GM18519 (cell line): ENCODE measurements at regions not wholly inside any gene's neighbourhood (a gene's known extent, or its start where the extent isn't known, plus 50 kb on each side); places are given as distances from the start of the nearest gene placed in this dataset.

Source experiments
- ATAC-seq: cut with Tn5 transposase; IDR thresholded peaks from one replicate; pipeline ENCODE4 v1.9.1; 2021; ENCODE audit warnings: mild to moderate bottlenecking, moderate library complexity; ENCODE audit not compliant: unreplicated experiment, low FRiP score

DNA sequence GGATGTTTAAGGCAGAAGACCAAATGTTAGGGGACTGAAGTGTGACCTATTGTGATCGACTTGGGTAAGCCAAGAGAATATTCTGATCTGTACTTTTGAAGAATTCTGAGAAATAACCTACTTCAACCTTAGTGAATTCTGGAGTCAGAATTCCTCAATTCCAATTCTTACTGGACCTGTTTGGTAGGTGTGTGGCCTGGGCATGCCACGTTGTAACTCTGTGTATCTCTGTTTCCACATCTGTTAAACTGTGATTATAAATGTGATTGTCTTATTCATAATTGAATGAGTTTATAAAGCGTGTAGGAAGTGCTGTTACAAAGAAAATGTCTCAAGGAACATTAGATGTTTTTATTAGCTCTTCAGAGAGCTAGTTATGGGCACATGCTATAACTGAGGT, 64.5 kb downstream of the TUSC1 start:
- no peak for ATAC-seq

DNA sequence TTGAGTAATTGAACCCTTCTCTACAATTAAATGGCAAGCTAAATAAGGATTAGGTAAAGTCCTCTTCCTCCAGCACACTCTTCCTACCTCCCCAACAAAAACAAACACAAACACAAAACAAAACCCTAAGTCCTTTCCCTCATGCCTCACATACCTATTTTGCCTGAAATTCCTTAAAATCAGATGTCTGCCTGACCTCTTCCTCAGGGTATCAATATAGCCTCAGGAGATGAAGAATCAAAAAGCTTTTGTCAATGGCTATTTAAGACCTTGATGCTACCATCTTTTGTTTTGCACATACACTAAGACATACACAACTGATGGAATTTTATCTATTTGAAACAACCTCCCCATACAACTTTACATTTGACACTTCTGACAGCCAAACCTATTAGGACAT, 75.1 kb downstream of the TUSC1 start:
- ATAC-seq: no peak

DNA sequence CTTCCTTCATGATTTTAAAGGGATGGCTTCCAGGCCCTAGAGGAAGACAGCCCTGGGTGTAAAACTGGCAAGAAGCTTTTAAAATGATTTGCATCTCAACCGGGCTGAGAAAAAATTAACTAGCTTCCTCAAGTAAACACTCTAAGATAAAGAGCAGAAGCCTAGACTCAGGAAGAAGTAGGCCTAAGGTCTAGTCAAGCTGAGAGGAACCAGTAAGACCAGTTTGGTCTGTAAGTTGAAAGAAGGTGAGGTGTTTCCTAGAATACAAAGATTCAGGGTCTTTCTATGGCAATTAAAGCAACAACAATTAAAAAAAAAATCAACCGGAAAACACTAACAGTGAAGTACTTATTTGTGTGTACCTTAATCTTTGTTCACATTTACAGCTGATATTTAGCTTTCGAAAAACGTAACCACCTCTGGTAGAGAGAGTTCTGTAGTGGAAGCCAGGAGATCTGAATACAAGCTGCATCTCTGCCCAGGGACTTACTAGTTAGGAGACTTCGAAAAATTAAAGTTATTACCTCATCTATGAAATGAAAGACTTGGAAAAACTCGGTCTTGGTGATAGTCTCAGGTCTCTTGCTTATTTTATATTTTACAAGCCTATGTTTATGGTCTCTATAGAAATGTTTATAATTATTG, 75.7 kb downstream of the TUSC1 start:
- no peak for ATAC-seq

DNA sequence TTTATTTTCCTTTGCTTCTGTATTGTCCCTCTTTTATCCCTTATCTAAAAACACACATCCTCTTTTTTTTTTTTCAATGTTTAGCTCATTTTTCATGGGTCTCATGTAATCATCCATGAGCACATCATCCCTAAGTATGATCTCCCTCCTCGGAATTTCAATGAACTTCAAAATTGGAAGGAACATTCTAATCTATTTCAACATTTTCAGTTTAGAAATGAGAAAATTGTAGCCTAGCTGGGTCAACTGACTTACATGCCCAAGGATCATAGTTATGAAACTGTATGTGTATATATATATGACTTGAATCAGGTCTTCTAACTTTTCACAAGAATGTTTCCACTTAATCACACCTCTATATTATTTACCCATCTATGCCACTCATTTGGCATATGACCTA, 77.7 kb downstream of the TUSC1 start:
- ATAC-seq: no peak

DNA sequence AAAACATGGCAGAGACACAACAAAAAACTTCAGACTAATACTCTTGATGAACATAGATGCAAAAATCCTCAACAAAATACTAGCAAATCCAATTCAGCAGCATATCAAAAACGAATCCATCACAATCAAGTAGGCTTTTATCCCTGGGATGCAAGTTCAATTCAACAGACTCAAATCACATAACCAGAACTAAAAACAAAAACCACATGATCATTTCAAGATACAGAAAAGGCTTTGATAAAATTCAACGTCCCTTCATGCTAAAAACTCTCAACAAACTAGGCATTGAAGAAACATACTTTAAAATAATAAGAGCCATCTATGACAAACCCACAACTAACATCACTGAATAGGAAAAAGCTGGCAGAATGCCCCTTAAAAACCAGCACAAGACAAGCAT, 93.6 kb downstream of the TUSC1 start:
- ATAC-seq: no peak

DNA sequence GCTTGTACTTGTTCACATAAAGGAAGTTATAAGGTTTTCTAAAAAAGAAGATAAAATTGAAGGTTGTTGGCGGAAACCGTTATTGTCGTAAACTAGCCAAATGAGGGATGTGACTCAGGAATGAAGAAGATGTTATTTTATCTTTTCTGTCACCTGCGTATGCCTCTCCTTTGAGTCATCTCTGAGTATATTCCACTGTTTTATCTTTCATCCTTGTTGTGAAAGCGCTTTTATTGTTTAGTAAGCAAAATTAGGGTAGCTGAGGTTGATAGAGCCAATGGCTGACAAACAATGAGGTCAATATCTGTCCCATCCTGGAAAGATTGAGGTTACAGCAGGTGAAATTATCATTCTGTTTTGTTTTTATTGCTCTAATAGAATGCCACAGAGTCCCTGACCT, 105.0 kb downstream of the TUSC1 start:
- no peak for ATAC-seq

DNA sequence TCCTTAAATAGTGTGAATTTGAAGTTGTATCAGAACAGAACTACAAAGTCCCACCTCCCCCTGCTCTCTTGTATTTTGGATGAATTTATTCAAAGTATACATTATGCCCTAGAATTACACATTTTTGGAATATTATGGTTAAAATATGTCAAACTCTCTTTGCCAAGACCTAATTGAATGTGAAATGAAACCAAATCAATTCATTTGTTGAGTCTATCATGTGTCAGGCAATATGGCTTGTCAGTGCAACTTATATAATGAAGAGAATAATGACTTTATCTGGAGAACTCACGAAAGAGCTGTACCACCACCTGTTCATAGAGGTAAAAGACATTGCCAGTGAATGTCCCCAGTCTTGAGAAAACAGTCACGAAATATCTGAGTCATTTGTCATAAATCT, 106.8 kb downstream of the TUSC1 start:
- no peak for ATAC-seq

DNA sequence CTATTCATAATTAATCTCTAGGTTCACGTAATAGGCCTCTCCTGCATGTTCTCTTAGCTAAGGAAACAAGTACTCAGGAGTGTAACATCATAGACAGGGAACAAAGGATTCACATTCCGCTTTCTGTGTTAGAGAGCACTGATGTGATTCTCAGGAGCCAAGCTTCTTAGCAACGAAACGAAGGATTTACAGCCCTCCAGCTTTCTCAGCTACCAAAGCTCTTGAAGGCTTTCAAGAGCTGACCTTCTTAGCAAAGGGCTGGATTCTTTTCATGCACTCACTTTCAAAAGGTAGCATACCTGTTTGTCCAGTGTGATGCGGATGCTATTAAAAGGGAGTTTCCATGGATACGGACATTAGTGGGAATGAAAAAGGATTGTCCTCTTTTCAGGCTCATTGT, 107.4 kb downstream of the TUSC1 start:
- no peak for ATAC-seq

DNA sequence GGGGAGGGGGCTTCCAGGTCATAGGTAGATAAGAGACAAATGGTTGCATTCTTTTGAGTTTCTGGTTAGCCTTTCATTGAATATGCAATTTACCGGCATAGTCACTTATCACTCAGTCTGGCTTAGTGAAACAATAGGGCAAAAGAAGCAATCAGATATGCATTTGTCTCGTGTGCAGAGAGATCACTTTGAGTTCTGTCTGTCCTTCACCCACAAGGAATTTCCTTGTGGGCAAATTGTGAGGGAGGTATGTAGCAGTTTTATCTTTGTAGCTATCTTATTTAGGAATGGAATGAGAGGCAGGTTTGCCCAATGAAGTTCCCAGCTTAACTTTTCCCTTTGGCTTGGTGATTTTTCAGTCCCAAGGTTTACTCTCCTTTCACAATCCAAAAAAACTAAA, 116.1 kb downstream of the TUSC1 start:
- no peak for ATAC-seq

DNA sequence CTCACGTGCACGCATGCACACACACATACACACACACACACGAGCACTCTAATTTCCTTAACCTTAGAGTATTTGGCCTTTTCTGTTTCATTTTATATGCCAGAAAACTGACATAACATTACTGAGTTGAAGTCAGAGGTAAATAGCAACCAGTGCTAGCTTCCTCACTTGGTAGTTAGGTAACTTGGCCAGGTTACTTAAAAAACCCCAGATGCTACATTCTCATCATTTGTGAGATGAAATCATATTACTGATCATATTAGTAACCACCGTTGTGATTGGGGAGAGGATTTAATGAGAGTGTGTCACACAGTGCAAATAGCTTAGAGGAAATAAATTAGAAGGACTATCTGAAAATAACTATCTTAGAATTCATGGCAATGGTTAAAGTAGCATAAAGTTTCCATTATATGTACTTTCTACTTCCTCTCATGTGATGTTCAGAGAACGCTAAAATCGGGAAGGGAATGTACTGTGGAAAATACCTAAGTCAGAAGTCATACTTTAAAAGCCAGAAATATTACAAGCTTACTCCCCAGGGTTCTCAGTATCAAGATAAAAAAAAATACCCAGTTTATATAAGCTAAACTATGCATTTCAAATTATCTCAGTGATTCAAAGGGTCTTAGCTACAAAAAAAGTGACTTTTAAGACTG, 120.5 kb downstream of the TUSC1 start:
- ATAC-seq: peak; percentile 49

DNA sequence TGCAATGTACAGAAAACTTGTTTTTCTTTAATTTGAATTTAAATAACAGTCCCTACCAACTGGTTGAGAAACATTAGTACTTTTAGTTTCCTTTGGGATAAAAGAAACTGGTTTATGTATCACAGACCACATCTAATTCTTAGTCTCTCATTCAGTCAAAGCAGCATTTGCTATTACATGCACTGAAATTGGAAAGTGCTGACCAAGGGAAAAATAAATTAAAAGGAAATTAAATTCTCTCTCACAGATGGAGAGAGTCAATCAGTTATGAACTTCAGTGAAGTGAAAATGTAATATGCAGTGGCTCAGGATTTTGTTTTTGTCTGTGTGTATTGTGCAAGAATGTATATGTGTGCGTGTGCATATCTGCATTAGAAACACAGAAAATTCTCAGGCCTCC, 121.7 kb downstream of the TUSC1 start:
- no peak for ATAC-seq

DNA sequence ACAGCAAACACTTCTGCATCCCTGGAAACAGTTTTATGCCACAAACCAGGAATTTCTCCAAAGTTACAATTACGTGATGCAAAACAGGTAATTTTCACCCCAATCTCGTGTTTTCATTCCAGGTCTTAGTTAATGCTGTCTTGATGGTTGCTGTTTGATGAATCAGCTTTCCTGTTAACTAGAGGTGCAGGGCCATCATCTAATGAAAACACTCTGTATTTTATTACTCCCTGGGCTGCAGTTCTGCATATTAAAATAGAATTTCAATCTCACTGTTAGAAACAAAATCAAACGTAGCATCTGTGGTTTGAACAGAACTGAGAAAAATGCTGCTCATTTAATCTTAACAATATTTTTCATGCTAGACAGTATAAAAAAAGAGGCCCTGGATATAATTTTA, 129.4 kb downstream of the TUSC1 start:
- ATAC-seq: no peak

DNA sequence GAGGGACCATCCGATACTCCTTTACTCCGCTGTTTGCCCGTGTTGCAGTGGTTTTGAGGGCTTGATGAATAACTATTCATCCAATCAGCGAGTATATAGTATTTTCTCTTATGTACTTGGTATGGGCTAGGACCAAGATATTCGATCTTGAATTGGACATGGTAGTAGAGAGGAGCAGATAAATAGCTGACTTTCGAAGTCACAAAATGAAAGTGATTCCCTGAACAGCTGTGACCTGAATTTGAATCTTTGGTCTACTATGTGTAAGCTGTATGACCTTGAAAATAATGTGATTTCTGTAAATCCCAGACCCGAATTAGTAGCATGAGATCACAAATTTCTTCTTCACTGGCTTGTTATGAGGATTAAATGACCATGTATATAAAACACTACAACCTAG, 134.4 kb downstream of the TUSC1 start:
- ATAC-seq: no peak

DNA sequence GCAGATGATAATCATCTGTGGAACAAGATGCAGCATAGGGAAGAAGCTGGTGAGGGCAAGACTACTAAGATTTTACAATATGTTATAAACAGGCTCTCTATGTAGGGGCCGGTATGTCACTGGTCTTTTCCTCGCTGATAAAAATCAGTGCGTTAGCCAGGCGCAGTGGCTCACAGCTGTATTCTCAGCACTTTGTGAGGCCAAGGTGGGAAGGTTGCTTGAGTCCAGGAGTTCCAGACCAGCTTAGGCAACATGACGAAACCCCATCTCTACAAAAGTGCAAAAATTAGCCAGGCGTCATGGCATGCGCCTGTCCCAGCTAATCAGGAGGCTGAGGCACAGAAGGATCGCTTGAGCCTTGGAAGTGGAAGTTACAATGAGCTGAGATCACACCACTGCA, 135.9 kb downstream of the TUSC1 start:
- no peak for ATAC-seq

DNA sequence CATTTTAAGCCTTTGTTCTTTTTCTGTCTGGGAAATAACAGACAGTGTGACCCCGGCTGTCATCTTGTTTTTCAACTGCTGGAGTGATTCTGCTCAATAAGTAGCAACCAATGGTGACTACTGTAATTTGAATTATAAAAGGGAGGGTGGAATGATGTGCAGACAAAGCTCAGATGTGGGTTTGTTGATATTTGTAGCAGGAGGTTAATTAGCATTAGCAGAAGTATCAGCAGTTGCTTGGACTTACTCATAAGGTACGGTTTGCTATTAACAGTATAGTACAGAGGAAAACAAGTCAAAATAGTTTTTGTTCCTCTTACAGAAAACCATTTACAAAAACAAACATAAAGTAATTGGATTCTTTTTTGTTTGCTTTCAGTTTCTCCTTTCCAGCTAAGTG, 140.4 kb downstream of the TUSC1 start:
- ATAC-seq: peak; percentile 75

DNA sequence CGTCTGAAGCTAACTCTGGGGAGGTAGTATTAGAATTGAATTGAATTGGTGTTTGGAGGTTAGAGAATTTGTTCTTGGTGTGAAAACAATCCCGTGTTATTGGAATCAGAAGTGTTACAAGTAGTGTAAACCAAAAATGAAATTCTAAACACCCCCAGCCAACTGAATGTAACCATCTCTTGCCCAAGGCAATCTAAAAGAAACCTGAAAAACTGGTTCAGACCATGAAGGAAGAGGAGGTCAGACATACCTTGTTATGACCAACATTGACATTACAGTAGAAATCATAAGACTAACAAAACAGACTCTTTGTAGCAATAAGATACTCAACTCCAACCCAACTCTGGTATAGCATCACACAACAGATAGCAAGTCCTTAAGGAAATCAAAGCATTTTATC, 159.0 kb downstream of the TUSC1 start:
- ATAC-seq: no peak

DNA sequence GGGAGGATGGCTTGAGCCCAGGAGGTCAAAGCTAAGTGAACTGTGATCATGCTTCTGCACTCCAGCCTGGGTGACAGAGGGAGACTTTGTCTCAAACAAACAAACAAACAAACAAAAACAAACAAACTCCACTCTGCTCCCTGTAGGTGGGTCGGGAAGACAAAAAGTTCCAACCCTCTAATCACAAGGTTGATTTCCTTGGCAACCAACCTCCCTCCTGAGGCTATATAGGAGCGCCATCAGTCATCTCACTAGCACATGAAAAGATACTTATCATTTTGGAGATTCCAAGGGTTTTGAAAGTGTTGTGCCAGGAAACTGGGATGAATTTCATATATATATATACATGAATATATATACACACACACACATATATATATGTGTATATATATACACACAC, 160.5 kb downstream of the TUSC1 start:
- ATAC-seq: no peak

DNA sequence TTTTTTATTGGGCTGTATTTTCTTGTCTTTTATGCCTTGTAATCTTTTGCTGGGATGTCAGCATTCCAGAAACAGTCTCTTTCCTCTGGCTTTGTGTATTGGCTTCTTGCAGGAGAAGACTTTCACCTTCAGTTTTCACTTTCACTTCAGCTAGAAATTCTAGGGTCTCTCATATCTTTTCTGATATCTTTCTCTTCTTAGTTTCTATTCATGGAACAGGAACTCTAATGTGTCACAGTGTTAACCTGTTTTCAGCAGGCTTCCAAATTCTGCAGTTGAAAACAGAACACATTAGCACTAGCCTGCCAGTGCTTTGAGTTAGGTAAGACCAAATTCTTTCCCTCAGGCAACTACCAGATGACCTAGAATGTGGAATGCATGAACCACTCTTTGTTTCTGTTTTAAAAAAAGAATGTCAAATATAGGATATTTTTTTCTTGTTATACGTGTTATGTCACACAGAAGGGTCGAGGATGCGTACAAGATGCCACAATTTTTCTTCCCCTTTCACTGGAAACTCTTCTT, 164.7 kb downstream of the TUSC1 start:
- no peak for ATAC-seq

DNA sequence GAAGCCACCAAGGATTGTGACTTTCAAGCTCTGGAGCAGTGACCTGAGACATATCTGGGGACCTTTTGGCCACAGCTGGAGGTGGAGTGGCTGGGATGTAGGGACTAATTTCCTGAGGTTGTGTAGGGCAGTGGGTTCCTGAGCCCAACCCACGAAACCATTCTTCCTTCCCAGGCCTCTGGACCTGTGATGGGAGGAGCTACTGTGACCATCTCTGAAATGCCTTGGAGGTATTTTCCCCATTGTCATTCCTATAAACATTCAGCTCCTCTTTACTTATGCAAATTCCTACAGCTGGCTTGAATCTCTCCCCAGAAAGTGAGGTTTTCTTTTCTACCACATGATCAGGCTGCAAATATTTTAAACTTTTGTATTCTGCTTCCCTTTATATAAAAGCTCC, 172.6 kb downstream of the TUSC1 start:
- no peak for ATAC-seq

DNA sequence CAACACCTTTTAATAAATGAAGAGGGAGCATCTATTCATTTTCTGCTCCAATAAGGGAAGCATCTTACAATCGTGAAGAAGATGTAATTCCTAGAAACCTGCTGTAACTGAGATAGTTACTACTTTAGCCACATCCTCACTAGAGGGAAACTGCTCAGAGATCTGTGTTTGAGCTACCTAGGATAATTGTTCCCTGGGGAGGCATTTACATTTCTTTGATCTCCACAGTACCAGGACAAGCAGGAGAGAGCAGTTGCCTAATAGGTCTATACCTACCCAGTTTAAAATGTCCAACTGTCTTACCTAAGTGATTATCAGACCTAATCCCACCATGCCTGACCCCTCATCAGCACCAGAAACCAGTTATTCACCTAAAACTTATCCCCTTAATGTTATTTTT, 196.9 kb downstream of the TUSC1 start:
- ATAC-seq: no peak

DNA sequence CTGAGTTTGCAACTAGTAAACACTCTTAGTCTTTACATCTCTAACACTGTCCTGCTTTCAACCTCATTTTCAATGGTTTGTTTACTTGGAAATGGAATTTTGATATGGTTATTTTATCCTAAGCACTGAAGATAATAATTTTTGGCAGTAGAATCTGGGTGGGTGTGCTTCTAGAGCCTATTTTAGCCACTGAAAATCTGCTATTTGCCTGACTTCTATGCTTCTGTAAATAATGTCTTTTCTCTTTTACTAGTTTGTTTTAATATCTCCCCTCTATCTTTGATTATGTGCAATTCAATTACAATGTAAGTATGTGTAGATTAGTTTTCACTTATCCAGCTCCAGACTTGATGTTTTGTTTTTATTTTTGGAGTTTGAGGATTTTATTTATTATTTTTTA, 197.5 kb downstream of the TUSC1 start:
- no peak for ATAC-seq

DNA sequence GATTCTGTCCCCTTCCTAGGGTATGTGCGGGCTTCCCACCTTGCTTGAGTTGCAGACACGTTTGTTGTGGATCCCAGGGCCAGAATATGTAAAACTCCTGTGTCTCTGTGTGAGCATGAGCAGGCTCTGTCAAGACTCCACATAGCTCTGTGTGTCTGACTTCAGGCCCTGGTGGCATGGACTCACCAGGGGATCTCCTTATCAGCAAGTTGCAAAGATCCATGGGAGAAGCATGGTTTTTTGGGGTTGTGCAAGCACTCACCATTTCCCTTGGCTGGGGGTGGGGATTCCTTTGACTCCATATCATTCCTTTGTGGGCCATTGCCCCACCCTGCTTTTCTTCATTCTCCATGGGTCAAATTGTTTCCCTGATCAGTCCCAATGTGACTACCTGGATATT, 205.6 kb downstream of the TUSC1 start:
- ATAC-seq: no peak
